ENCODE measurements at regions not wholly inside any gene's neighbourhood (a gene's known extent, or its start where the extent isn't known, plus 50 kb on each side); places are given as distances from the start of the nearest gene placed in this dataset.

DNA sequence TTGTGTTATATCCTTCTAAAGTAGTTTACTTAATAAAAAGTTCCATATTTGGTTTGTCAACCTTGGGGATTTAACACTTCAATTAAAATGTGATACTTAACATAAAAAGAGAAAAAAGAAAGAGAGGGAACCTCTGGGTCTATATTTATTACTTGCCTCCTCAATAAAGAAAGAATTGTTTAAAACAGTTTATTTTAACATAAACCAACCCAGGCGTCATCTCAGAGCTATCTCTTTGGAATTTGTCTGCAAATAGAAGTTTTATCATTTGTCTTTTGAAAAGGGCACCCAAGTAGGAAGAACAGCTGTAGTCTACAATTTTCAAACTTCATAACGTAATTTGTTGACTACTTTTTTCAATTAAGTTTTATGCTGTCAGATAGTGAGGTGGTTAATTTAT, 364.1 kb downstream of the KCNJ2 start:
- Histone ChIP-seq H3K4me3 (replicated peaks in 1 of 3; ENCODE audit: insufficient read depth in 1 of 3, low read depth in 1 of 3, low read length in 3 of 3) (no peak overlapping the region), H3K4me1 (ENCODE audit: control insufficient read depth, extremely low read depth, insufficient read depth, low read length) (no peaks in the 10 kb centered on the region), H3K9ac (replicated peaks; ENCODE audit: extremely low read depth, insufficient read depth, low read length) (no peak overlapping the region), H4K20me1 (replicated peaks; ENCODE audit: control insufficient read depth, extremely low read depth, insufficient read depth, low read length) (no peaks in the 10 kb centered on the region), H3K27me3 (ENCODE audit: control insufficient read depth in 2 of 2, insufficient read depth in 2 of 2, low read length in 2 of 2) (no peaks in the 10 kb centered on the region), H3K9me1 (replicated peaks; ENCODE audit: control insufficient read depth, extremely low read depth, insufficient read depth, low read length) (no peaks in the 10 kb centered on the region), H3K4me2 (ENCODE audit: insufficient read depth, low read length) (no peak overlapping the region), H3K9me3 (replicated peaks; ENCODE audit: control insufficient read depth, insufficient read depth, low read length) (no peaks in the 10 kb centered on the region), H3K27ac (ENCODE audit: insufficient read depth, low read depth, low read length) (no peak overlapping the region), H3K79me2 (ENCODE audit: control insufficient read depth, insufficient read depth, low read length) (no peaks in the 10 kb centered on the region), H3K36me3 (ENCODE audit: control insufficient read depth in 2 of 2, extremely low read depth in 1 of 2, insufficient read depth in 2 of 2, low read length in 2 of 2) (no peaks in the 10 kb centered on the region), H2AFZ (ENCODE audit: low read depth, low read length) (no peak overlapping the region)
- BruUV-seq (replicated peaks), result no TSS peak
- DNase-seq (ENCODE audit: low read depth, low spot score) (no peak), FAIRE-seq (no peak)
- dilution Hi-C loops (cut with MboI; ENCODE audit: extremely low pct_ligation_motif_present, low sequenced_read_pairs), result no loop called here
- ChIA-PET POLR2A (no interaction called here), CTCF (interaction anchor here (0.7 to 1.5 kb wide), 2 partner anchors 9 to 1008 kb away, joined by 3 read pairs; no protein-coding TSS in a partner anchor)
- intact Hi-C loops (cut with micrococcal nuclease), result no loop called here
- TF ChIP-seq POLR2A (IDR thresholded peaks at IDR 0.05; ENCODE audit: low read depth, low read length), result no peak
- TF ChIP-seq POLR2AphosphoS5 (IDR thresholded peaks at IDR 0.05; ENCODE audit: insufficient read depth, low read depth, low read length), result no peak
- TF ChIP-seq FOS (IDR thresholded peaks at IDR 0.05; ENCODE audit: borderline replicate concordance, insufficient read depth, low read length), result no peak
- no peak for TF ChIP-seq MAX (IDR thresholded peaks at IDR 0.05; ENCODE audit: insufficient read depth, insufficient read length)
- no peak for TF ChIP-seq JUN (IDR thresholded peaks at IDR 0.05; ENCODE audit: borderline replicate concordance, insufficient read depth, insufficient read length, low read depth)
- TF ChIP-seq EZH2 (IDR thresholded peaks at IDR 0.05; ENCODE audit: borderline replicate concordance, low read depth, low read length, severe bottlenecking), result no peak
- no peak for TF ChIP-seq MYC (IDR thresholded peaks at IDR 0.05; ENCODE audit: low read depth, low read length)
- TF ChIP-seq GATA2 (IDR thresholded peaks at IDR 0.05; ENCODE audit: insufficient read depth, insufficient read length, low read depth, low read length), result no peak
- no peak for TF ChIP-seq CTCF (IDR thresholded peaks at IDR 0.05; ENCODE audit: extremely low read depth in 1 of 2, insufficient read depth in 1 of 2, low read depth in 1 of 2, low read length in 2 of 2)

All from endothelial cell of umbilical vein (primary cell).